GM13977 (cell line): ENCODE measurements at regions not wholly inside any gene's neighbourhood (a gene's known extent, or its start where the extent isn't known, plus 50 kb on each side); places are given as distances from the start of the nearest gene placed in this dataset.

Experiments
- DNase-seq: peaks from one replicate; pipeline ENCODE4 v3.0.0; 2012; ENCODE audit warnings: low spot score
- CTCF ChIP-seq: IDR thresholded peaks from 2 replicates; pipeline ENCODE4 v1.5.1; 2012; ENCODE audit warnings: mild to moderate bottlenecking, control low read depth; ENCODE audit not compliant: insufficient read depth; ENCODE audit errors: extremely low read depth, missing control alignments
- in situ Hi-C: fragments of 300-500 bp; cut with MboI; formaldehyde crosslinking; loops from one replicate; pipeline ENCODE4 v1.12.0; 2022; ENCODE audit warnings: low sequenced_read_pairs, low pct_unique_long_range_greater_than_20kb, mixed read lengths, inconsistent platforms; ENCODE audit not compliant: unreplicated experiment

GRCh38 chr5:40409601-40410000 lies 270.1 kb upstream of the PTGER4 start:
- TF ChIP-seq CTCF: no peak
- in situ Hi-C loops: no loop called here
- no peak for DNase-seq

- no peak for DNase-seq
- no peak for TF ChIP-seq CTCF
- in situ Hi-C loops: no loop called here
Measured at GRCh38 chr5:40406741-40407211, 272.9 kb upstream of the PTGER4 start.

- no peak for TF ChIP-seq CTCF
- DNase-seq: no peak
- in situ Hi-C loops: no loop called here
Measured at GRCh38 chr5:40405996-40406740, 273.5 kb upstream of the PTGER4 start.

- no peak for TF ChIP-seq CTCF
- in situ Hi-C loops: no loop called here
- no peak for DNase-seq
Measured at GRCh38 chr5:40405230-40405629, 274.5 kb upstream of the PTGER4 start.

GRCh38 chr5:40404613-40405012 lies 275.1 kb upstream of the PTGER4 start:
- no peak for DNase-seq
- in situ Hi-C loops: no loop called here
- no peak for TF ChIP-seq CTCF

GRCh38 chr5:40402007-40402364 lies 277.7 kb upstream of the PTGER4 start:
- in situ Hi-C loops: no loop called here
- DNase-seq: no peak
- TF ChIP-seq CTCF: no peak
